NCI-H446 treated with DMSO at 0.1 percent for 48 hours (cell line): ENCODE measurements at regions not wholly inside any gene's neighbourhood (a gene's known extent, or its start where the extent isn't known, plus 50 kb on each side); places are given as distances from the start of the nearest gene placed in this dataset.
"Not testable (repeated sequence)": the region's sequence is repeated elsewhere in the genome, so short reads cannot be mapped to it uniquely, and the experiment has no call there.

ENCODE experiments used
- DNase-seq: peaks from one replicate; lab custom pipeline; 2025; lab: John Stamatoyannopoulos, UW

- DNase-seq = no peak
Measured at GRCh38 chr21:15617964-15618363, 111.8 kb upstream of the USP25 start.

GRCh38 chr21:15620892-15621291 lies 108.9 kb upstream of the USP25 start:
- DNase-seq = no peak

GRCh38 chr21:15624646-15625045 lies 105.1 kb upstream of the USP25 start:
- DNase-seq = no peak

GRCh38 chr21:15625363-15625762 lies 104.4 kb upstream of the USP25 start:
- DNase-seq = no peak

GRCh38 chr21:15626031-15626430 lies 103.8 kb upstream of the USP25 start:
- no peak for DNase-seq

- DNase-seq = no peak
Measured at GRCh38 chr21:15627011-15627410, 102.8 kb upstream of the USP25 start.

GRCh38 chr21:15627823-15628222 lies 102.0 kb upstream of the USP25 start:
- no peak for DNase-seq

GRCh38 chr21:15631342-15631741 lies 98.4 kb upstream of the USP25 start:
- no peak for DNase-seq

- DNase-seq = not testable (repeated sequence)
Measured at GRCh38 chr21:15634541-15634940, 95.2 kb upstream of the USP25 start.

- DNase-seq = no peak
Measured at GRCh38 chr21:15638856-15639549, 90.8 kb upstream of the USP25 start.

- DNase-seq = not testable (repeated sequence)
Measured at GRCh38 chr21:15640113-15640512, 89.7 kb upstream of the USP25 start.

GRCh38 chr21:15644489-15644888 lies 85.3 kb upstream of the USP25 start:
- DNase-seq = no peak

GRCh38 chr21:15645830-15646229 lies 84.0 kb upstream of the USP25 start:
- no peak for DNase-seq

- DNase-seq = no peak
Measured at GRCh38 chr21:15650735-15651134, 79.0 kb upstream of the USP25 start.

GRCh38 chr21:15651172-15651571 lies 78.6 kb upstream of the USP25 start:
- DNase-seq = no peak

GRCh38 chr21:15653710-15654109 lies 76.1 kb upstream of the USP25 start:
- no peak for DNase-seq

GRCh38 chr21:15654171-15654570 lies 75.6 kb upstream of the USP25 start:
- no peak for DNase-seq

- DNase-seq = no peak
Measured at GRCh38 chr21:15659753-15660422, 69.9 kb upstream of the USP25 start.

GRCh38 chr21:15660423-15660804 lies 69.4 kb upstream of the USP25 start:
- DNase-seq = no peak

- no peak for DNase-seq
Measured at GRCh38 chr21:15667010-15667409, 62.8 kb upstream of the USP25 start.

- DNase-seq = no peak
Measured at GRCh38 chr21:15667819-15668218, 62.0 kb upstream of the USP25 start.

GRCh38 chr21:15669247-15669646 lies 60.5 kb upstream of the USP25 start:
- no peak for DNase-seq

- no peak for DNase-seq
Measured at GRCh38 chr21:15671188-15671587, 58.6 kb upstream of the USP25 start.

- not testable (repeated sequence) for DNase-seq
Measured at GRCh38 chr21:15672578-15672977, 57.2 kb upstream of the USP25 start.
